ENCODE measurements at regions not wholly inside any gene's neighbourhood (a gene's known extent, or its start where the extent isn't known, plus 50 kb on each side); places are given as distances from the start of the nearest gene placed in this dataset.

GRCh38 chr2:156005999-156006712, 326.4 kb downstream of the NR4A2 start:
- no peak for TF ChIP-seq CTCF (IDR thresholded peaks at IDR 0.05; ENCODE audit: control extremely low read depth, extremely low read depth, low read depth, missing control alignments)
- ChIA-PET POLR2A (no interaction called here), CTCF (interaction anchor here (0.9 to 1.8 kb wide), 2 partner anchors 9 to 15 kb away, joined by 4 to 6 read pairs; no protein-coding TSS in a partner anchor)
- no peak for DNase-seq (ENCODE audit: extremely low spot score)

- no peak for TF ChIP-seq CTCF (IDR thresholded peaks at IDR 0.05; ENCODE audit: control extremely low read depth, extremely low read depth, low read depth, missing control alignments)
- ChIA-PET CTCF (interaction anchor here (0.9 to 1.8 kb wide), 2 partner anchors 10 to 14 kb away, joined by 4 to 6 read pairs; no protein-coding TSS in a partner anchor), POLR2A (no interaction called here)
- no peak for DNase-seq (ENCODE audit: extremely low spot score)
These were observed 327.0 kb downstream of the NR4A2 start for GRCh38 chr2:156005531-156005930.

- ChIA-PET POLR2A (no interaction called here), CTCF (interaction anchor here (1.8 kb wide), 1 partner anchor 11 kb away, joined by 6 read pairs; no protein-coding TSS in a partner anchor)
- TF ChIP-seq CTCF (IDR thresholded peaks at IDR 0.05; ENCODE audit: control extremely low read depth, extremely low read depth, low read depth, missing control alignments): no peak
- DNase-seq (ENCODE audit: extremely low spot score): no peak
These were observed 328.1 kb downstream of the NR4A2 start for GRCh38 chr2:156004459-156004858.

GRCh38 chr2:156003780-156004179, 328.7 kb downstream of the NR4A2 start:
- ChIA-PET CTCF (no interaction called here), POLR2A (no interaction called here)
- no peak for DNase-seq (ENCODE audit: extremely low spot score)
- no peak for TF ChIP-seq CTCF (IDR thresholded peaks at IDR 0.05; ENCODE audit: control extremely low read depth, extremely low read depth, low read depth, missing control alignments)

- ChIA-PET POLR2A (no interaction called here), CTCF (no interaction called here)
- DNase-seq (ENCODE audit: extremely low spot score): no peak
- TF ChIP-seq CTCF (IDR thresholded peaks at IDR 0.05; ENCODE audit: control extremely low read depth, extremely low read depth, low read depth, missing control alignments): no peak
These were observed 330.7 kb downstream of the NR4A2 start for GRCh38 chr2:156001851-156002250.

GRCh38 chr2:155997538-155997937, 335.0 kb downstream of the NR4A2 start:
- CTCF ChIA-PET: interaction anchor here (1.0 kb wide), 1 partner anchor 13 kb away, joined by 3 read pairs; no protein-coding TSS in a partner anchor
- POLR2A ChIA-PET: no interaction called here

More at GRCh38 chr2:155997538-155997937, 335.0 kb downstream of the NR4A2 start:
- no peak for DNase-seq (ENCODE audit: extremely low spot score)
- TF ChIP-seq CTCF (IDR thresholded peaks at IDR 0.05; ENCODE audit: control extremely low read depth, extremely low read depth, low read depth, missing control alignments): no peak
